M059J (cell line): ENCODE measurements at regions not wholly inside any gene's neighbourhood (a gene's known extent, or its start where the extent isn't known, plus 50 kb on each side); places are given as distances from the start of the nearest gene placed in this dataset.
"Not testable (repeated sequence)": the region's sequence is repeated elsewhere in the genome, so short reads cannot be mapped to it uniquely, and the experiment has no call there.

Source experiments
- DNase-seq: peaks from one replicate; pipeline ENCODE4 v3.0.0-alpha.2; 2012; ENCODE audit warnings: low read depth

DNA sequence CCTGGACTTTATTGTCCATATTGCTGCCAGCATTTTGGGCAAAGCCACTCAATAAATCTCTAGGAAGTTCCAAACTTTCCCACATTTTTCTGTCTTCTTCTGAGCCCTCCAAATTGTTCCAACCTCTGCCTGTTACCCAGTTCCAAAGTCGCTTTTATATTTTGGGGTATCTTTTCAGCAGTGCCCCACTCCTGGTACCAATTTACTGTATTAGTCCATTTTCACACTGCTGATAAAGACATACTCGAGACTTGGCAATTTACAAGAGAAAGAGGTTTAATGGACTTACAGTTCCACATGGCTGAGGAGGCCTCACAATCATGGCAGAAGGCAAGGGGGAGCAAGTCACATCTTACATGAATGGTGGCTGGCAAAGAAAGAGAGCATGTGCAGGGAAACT is 53.4 kb downstream of the AHSP start:
- DNase-seq, result not testable (repeated sequence)

DNA sequence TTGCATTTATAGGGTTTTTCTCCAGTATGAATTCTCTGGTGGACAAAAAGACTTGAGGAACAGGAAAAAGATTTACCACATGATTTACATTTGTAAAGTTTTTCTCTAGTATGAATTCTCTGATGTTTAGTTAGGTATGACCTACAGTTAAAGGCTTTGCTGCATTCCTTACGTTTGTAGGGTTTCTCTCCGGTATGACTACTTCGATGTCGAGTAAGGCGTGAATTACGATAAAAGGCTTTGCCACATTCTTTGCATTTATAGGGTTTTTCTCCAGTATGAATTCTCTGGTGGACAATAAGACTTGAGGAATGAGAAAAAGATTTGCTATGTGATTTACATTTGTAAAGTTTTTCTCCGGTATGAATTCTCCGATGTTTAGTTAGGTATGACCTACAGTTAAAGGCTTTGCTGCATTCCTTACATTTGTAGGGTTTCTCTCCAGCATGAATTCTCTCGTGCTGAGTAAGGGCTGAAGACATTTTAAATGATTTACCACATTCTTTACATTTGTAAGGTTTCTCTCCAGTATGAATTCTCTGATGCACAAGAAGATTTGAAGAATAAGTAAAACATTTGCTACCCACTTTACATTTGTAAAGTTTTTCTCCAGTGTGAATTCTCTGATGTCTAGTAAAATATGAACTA is 74.2 kb downstream of the AHSP start:
- DNase-seq, result not testable (repeated sequence)

DNA sequence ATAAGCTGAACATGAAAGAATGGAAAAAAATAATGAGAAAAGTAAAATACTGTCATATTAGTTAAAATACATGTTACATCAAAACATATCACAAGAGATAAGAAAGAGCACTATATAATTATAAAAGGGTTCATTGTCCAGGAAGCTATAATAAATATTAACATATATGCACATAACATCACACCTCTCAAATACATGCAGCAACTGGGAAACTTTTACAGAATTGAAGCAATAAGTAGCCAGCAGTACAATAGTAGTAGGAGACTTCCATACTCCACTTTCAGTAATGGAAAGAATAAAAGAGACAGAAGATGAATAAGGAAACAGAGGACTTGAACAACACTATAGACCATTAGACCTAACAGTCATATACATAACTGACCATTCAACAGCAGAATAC is 90.4 kb downstream of the AHSP start:
- DNase-seq, result no peak

DNA sequence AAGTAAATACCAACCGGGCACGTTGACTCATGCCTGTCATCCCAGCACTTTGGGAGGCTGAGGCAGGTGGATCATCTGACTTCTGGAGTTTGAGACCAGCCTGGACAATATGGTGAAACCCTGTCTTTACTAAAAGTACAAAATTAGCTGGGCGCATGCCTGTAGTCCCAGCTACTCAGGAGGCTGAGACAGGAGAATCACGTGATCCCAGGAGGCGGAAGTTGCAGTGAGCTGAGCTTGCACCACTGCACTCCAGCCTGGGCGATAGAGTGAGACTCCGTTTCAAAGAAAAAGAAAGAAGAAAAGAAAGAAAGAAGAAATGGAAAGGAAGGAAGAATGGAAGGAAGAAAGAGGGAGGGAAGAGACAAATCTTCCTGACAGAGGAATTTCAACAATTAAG is 108.7 kb downstream of the AHSP start:
- no peak for DNase-seq

DNA sequence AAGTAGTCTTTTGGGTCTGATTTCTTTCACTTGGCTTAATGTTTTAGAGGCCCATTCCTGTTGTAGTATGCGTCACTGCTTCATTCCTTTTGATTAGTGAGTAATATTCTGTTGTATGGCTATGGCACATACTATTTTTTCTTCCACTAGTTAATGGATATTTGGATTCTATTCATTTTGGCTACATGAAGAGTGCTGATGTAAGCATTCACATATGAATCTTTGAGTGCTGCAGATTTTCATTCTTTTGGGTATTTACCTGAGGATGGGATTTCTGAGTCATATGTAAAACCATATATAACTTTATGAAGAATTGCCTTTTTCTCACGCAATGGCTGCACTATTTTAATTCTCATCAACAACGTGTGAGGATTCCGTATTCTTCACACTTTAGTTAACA is 113.6 kb downstream of the AHSP start:
- DNase-seq, result no peak

DNA sequence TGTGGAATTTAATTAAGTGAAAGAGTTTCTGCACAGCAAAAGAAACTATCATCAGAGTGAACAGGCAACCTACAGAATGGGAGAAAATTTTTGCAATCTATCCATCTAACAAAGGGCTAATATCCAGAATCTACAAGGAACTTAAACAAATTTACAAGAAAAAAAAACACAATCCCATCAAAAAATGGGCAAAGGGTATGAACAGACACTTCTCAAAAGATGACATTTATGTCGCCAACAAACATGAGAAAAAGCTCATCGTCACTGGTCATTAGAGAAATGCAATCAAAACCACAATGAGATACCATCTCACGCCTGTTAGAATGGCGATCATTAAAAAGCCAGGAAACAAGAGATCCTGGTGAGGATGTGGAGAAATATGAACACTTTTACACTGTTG is 128.0 kb downstream of the AHSP start:
- not testable (repeated sequence) for DNase-seq

DNA sequence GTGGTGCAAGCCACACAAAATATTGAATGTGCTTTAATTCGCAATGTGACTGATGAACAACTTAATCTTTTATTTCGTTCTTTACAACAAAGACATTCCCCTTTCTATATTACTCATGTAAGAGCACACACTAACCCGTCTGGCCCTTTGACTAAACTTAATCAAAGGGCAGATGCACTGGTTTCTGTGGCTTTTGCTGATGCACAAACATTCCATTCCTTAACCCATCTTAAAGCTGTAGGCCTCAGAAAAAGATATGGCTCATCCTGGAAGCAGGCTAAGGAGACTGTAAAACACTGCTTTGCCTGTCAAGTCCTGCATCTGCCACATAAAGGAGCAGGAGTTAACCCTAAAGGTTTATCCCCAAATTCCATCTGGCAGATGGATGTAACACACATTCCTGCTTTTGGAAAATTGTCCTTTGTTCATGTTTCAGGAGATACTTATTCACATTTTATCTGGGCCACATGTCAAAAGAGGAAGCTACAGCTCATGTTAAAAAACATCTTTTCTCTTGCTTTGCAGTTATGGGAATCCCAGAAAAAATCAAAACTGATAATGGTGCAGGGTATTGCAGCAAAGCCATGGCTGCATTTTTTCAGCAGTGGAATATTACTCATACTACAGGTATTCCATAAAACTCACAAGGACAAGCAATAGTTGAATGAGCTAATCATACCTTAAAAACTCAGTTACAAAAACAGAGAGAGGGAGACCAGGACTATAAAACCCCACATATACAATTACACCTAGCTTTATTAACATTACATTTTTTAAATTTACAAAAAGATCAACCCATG is 137.2 kb downstream of the AHSP start:
- peak; percentile 7 for DNase-seq

DNA sequence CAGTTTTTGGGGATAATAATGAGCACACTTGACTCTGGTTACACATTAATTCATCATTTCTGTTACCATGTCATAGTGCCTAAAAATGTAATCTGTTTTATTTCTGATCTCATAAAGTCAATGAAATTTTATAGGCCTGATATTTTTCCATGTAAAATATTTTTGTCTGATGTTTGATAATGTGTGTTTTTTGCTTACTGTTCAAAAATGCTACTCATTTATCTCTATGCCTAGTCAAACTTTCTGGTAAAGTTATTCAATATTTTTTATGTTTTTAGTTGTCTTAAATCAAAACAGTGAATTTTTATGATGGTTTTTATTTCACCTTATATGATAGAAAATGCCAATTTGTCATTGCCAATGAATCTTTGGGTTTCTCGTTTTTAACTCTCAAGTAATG is 147.0 kb downstream of the AHSP start:
- no peak for DNase-seq

DNA sequence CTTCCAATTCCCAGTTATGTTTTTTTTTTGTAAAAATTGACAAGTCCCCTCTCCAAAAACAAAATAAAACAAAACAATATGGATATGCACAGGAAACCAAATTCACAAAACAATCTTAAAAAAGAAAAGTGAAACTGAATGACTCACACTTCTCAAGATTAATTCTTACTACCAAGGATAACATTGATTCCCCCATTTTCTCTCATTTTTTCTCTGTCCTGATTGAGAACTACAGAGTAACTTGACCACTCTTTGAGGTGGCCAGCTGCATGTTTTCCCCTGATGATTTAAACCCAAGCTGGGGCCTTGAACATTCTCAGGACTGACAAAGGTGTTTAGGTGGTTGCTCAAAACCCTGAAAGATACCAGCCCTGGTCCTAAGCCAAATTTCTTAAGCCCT is 149.0 kb downstream of the AHSP start:
- DNase-seq, result no peak

DNA sequence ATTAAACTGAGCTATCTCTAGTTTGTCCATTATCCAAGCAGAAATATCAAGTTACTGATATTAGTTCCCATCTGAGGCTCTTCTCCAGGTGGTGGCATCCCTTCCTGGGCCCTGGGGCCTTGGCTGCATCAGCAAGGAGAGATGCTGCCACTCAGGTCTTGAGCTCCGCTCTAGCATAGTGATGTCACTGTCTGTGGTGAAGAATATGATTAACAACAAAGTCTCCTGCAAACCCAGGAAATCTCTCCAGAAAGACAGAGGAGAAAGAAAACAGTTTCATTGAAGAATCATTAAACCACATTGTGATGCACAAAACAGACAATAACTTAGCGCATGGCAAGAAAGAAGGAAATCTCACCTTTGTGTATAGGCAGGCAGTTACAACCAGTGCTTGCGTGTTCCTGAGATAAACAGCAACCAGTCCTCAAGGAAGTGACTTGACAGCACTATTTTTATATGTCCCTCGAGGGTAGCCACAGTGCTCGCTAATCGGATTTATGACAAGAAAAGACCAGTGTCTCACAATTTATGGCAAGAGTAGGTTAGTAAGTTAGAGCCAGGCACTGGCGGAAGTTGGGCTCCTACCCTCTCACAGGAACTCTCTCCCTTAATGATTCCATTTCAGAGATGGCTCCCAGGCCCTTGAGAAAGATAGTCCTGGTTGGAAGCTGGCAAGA is 151.1 kb downstream of the AHSP start:
- DNase-seq, result no peak

DNA sequence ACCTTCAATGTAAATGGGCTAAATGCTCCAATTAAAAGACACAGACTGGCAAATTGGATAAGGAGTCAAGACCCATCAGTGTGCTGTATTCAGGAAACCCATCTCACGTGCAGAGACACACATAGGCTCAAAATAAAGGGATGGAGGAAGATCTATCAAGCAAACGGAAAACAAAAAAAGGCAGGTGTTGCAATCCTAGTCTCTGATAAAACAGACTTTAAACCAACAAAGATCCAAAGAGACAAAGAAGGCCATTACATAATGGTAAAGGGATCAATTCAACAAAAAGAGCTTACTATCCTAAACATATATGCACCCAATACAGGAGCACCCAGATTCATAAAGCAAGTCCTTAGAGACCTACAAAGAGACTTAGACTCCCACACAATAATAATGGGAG is 161.6 kb downstream of the AHSP start:
- DNase-seq, result not testable (repeated sequence)

DNA sequence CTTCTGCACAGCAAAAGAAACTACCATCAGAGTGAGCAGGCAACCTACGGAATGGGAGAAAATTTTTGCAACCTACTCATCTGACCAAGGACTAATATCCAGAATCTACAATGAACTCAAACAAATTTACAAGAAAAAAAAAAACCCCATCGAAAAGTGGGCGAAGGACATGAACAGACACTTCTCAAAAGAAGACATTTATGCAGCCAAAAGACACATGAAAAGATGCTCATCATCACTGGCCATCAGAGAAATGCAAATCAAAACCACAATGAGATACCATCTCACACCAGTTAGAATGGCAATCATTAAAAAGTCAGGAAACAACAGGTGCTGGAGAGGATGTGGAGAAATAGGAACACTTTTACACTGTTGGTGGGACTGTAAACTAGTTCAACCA is 164.6 kb downstream of the AHSP start:
- not testable (repeated sequence) for DNase-seq

DNA sequence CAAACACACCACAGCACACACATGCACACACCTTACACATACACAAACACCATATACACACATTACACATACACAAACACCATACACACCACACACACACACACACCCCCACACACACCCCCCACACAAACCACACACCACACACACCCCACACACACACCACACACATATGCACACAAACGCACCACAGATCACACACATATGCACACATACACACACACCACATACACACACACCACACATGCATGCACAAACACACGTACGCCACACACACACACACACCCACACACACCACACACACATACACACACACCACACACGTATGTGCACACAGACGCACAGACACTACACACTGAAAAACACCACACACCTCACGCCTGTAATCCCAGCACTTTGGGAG is 166.0 kb downstream of the AHSP start:
- DNase-seq, result no peak

DNA sequence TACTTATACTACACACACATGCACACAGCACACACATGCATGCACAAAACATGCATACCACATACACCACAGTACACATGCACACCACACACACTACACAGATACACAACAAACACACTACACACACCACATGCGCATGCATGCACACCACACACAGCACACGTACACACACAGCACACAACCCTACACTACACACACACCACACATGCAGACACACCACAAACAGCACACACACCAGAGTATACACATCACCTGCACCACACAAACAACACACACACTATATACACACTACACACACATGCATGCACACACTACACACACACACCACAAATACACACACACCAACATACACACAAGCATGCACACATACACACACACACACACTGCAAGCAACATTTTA is 166.8 kb downstream of the AHSP start:
- DNase-seq, result no peak

DNA sequence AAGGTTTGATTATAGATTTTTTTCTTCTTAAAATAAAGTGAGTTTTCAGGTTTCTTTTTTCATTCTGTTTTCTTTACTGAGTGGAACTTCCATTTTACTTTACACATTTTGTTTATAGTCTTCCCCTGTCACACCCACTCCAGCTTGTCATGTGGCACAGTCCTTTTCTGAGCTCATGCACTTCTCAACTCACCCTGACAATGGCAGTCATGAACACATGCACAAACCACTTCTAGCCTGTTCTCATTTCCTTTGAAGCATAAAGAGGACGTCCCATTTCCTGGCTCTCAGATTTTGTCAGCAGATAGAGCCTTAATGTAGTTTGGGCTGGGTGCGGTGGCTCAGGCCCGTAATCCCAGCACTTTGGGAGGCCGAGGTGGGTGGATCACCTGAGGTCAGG is 168.0 kb downstream of the AHSP start:
- DNase-seq, result no peak

DNA sequence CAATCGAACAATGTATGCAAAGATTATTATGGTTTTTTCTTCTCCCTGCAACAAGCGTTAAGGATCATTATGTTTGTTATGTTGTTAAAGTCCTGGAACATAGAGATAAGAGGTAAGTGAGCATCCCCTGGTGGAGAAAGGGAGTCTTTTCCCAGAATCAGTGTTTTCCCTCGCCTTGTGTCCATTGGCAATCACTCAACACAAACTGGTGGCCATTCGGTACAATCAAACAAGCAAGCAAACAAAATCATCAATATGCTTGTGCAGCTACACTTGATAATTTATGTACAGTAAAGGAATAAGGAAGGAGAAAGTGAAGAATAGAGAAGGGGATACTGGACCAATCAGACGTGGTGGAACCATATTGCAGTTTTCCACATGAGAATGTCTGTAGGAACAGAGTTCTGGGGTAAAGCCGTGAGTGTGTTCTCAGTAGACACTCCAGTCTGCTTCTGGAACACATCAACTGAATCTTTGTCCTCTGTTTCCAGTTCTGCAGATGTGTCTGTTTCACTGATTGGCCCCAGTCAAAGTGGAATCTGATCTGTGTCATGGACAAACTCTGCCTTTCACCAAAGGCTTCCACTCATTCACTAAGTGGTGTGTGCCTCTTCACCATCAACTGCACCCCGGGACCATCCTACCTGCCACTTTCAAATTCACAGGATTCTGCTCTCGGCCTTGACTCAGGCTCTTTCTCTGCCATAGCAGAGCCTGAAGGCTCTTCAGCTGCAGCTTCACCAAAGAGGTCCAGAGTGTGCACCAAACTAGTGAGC is 169.5 kb downstream of the AHSP start:
- DNase-seq, result peak; percentile 46

DNA sequence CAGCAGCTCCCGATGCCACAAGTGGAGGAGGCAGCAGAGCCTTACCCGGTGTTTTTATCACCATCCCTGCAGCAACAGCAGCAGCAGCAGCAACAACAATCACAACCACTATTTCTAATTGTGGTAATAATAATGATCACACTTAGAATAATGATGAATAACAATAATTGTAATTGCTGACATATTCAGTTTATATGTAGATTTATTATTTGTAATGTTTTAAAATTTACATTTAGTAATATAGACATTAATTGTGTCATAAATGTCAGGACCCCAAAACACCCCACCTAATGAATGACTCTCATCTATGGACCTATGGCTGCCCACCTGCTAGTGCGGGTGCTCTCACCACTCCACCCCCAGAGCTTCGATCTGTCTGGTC is 170.0 kb downstream of the AHSP start:
- no peak for DNase-seq

DNA sequence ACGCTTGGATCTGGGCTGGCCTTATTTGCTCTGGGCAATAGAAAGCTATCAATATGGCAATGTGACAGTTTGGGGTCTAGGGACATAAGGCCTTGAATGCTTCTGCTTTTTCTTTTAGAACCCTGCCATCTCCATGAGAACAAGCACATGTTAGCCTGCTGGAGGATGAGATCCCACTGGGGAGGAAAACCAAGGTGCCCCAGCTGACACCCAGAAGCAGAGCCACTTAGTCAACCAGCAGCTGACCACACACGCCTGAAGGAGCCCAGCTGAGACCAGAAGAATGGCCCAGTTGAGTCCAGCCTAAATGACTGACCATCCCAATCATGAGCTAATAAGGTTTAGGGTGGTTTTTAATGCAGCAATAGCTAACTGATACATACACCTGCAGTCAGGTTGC is 171.2 kb downstream of the AHSP start:
- DNase-seq, result no peak

DNA sequence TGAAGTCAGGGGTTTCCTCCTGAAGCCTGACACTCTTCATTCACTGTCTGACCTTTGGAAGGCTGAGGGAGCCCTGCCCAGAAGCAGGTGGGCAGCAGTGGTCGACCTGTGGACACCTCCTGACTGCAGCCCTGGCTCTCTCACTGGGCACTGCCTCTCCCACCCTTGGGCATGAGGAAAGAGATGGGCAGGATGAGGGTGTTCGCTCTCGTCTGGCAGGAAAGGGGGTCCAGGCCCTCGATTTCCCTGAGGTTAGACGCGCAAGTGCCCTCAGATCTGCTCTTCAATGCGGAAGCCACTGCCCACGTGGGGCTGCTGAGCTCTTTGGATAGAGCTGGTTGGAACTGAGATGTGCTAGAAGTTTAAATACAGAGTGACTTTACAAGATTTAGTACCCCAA is 171.9 kb downstream of the AHSP start:
- DNase-seq, result no peak

DNA sequence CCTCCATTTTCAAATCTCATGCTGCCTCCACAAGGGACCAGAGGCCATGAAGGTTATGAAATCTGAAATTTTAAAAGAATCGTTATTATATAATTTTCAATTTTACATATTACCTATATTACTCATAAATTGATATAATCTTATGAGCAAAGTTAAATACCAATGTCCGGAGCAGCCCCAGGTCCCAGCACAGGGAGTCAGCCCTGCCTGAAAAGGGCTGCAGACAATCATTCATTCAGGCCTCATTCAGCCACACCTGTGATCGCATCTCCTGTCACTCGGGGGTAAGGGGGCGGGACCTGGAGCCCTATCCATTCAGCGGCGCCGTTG is 172.5 kb downstream of the AHSP start:
- no peak for DNase-seq

DNA sequence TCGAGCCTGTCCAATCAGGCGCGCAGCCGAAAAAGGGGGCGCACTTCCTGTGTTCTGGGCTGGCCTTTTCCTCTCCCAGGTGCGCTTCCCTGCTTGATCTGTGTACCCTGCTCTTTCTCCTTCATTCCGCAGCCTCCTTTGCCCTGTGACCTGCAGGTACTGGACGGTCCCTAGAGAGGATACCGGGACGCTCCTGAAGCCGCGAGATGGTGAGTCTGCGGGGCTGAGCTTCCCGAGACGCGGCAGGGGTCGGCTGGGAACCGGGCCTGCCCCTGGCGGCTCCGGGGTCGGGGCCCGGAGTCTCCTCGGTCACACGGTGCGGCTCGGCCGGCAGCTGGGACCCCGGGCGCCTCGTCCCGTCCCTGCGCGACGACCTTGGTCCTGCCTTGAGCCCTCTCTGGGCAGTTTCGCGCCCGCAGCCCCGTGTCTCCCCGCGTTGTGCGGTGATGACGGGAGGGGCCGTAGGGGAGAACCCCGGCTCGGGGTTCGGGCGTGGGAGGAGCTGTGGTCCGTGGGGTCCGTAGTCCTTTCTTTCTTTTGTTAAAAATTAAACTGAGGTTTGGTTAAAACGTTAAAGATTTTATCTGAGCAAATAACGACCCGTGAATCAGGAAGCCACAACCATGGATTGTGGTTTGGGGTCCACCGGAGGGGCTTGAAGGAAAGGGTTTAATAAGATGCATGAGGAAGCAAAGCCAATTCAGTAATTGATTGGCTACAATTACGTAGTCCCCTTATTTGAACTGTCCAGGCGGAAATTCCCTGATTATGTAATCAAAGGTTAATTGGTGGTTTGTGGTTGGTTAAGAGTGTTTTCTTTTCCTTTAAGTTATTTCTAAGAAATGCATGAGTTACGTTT is 172.8 kb upstream of the ZNF267 start:
- peak; percentile 57 for DNase-seq

DNA sequence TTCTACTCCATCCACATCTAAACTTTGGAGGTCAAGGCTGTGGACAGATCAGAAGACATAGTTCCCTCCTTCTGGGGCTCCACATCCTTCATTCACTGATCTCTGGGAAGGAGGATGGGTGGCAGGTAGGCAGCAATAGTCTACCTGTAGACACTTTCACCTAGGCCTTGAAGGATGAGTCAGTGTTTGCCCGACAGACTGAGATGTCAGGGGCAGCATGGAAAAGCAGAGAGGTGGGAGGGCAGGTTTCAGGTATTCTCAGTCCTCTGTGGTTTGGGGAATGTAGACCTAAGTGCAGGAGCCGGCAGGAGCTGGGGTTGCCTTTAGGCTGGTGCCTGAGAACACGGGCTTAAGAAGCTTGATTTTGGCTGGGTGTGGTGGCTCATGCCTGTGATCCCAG is 171.9 kb upstream of the ZNF267 start:
- DNase-seq, result no peak
